IPS-NIHi11 (cell line): ENCODE measurements at regions not wholly inside any gene's neighbourhood (a gene's known extent, or its start where the extent isn't known, plus 50 kb on each side); places are given as distances from the start of the nearest gene placed in this dataset.
A peak's percentile ranks its signal among the peaks of the same experiment; 100 is the strongest.

Experiments
- DNase-seq: peaks from one replicate; pipeline ENCODE4 v3.0.0; 2012; ENCODE audit warnings: mixed read lengths, low spot score

DNA sequence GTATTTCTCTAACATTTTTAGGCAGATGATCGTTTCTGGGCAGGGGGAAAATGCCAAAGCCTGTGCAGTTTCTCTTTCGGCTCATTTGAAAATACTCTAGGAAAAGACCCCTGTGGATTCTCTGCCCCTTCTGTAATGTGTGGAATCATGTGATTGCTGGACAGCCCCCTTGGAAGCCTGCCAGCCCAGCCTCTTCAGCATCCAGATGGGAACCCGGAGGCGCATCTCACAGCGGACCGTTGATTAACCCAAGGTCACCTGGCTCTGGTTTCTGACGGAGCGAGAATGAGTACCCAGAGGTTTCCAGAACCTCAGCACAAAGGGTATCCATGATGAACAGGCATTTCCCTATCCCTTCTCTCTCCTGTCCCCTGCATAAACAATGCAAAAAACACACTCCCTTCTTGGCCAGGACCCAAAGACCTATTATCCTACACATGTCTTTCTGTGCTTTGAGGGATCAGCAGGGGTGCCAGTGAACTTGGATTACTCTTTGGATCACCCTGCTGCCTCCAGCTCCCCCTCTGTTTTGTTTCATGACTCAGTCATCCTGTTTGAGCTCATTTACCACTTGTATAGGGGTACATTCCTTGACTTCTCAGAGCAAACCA lies 957.1 kb upstream of the RBFOX1 start:
- DNase-seq = peak; percentile 33

DNA sequence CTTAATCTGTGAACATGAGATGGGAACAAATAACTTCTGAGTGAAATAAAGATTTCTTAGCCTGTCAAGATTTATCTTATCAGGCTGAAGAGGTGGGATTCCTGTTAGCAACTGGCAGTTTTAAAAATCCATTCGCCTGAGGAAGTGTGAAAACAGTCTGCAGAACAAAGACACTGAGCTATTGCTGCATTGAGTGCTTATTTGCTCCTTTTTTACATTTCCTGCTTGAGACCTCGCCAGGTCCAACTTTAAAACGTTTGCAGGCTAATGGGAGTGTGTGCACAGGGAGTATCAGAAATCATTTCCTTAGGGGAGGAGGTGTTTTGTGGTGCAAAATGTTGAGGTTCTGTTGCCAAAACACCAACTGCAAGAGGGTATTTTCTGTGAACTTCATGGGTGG lies 957.8 kb upstream of the RBFOX1 start:
- DNase-seq = no peak

DNA sequence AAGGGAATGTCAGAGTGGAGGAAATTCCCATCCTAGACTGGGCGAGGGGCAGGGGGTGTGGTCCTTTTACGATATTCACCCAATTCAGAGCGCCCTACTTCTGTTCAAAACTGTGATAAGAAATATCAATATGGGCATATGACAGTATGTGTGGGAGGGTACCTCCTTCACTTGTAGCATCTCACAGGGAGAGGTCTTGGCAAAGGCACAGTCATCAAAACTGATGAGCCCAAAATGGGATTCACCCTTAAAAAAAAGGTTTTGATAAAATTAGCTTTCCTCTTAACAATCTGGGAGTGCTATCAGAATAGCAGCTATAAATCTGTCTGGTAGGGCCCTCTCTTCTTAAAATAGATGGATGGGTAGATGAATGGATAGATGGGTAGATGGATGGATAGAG lies 967.8 kb upstream of the RBFOX1 start:
- no peak for DNase-seq

DNA sequence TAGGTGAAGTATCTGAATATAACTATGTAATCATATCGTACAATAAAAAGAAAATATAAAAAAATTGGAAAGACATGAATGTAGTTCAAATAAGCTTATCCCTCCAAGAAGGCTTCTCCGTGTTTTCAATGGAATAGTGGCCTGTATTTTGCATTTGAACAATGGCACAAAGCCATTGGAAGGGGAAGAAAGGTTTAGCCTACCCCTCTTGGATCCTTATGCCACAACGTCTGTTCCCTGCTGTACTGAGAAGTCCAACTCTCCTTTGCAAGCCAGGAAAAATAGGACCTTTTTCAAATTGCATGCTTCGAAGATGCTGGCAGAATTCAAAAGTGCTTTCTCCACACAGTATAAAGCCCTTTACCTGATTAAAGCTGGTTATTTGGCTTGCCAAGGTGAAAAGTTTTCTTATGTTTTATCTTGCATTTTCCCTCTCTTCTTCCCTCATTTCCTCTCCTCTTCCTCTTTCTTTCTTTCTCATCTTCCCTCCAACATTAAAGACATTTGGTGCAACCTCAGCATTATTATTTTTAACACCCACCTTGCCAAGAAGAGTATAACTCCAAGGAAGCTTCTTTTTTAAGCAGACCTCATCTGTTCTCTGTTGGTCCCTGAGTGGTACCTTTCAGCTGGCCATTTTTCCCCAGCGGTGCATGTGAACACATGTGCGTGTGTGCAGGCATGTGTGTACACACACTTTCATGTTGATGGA lies 968.6 kb upstream of the RBFOX1 start:
- DNase-seq = no peak

DNA sequence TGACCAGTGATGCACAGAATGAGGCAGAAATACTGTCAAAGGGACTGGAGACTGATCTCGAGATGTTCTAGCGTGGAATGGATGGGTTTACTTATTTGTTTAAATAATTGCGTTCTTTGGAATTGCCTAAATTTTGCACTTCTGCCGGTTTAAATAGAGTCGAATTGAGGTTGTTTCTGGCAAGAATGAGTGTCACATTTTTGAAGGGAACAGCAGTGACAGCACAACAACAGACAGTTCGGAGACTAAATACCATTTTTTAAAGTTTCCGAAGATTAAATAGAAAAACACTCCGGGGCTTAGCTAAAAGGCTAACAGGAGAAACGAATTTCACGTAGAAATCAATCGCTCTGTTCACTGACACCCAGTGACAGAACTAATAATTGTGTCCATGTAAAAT lies 969.2 kb upstream of the RBFOX1 start:
- DNase-seq = no peak

DNA sequence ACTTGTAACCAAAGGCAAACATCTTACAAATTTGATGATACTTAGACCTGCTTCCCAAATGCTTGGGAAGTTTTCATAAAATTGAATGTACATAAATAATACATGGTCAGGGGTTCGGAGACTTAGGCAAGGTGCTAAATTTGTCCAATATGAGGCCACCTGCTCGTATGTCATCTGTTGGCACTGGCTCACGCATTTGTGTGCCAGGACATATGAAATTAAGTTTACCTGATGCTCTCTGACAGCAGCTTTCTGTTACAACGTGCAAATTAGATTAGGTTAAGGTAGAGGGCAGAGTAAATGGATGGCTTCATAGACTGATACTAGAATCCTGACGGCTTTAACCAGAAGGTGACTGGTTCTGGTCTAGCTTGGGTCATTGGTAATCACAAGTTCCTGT lies 970.3 kb upstream of the RBFOX1 start:
- no peak for DNase-seq

DNA sequence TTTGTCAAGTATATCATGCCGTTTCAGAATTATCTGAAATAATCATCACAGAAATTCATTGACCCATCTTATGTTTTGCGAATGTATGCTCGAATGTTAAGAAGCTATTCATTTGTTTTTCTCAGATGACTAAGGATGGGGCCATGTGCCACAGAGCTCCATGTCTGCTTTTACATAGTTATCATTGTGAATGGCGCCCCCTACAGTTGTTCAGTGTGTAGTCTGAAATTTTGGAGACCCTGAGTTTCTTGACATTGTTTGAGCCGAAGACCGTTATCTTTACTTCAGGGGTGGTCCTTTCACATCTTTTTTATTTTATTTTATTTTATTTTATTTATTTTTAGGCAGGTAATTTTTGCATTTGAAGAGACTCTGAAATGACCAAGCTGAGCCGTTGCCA lies 972.0 kb upstream of the RBFOX1 start:
- no peak for DNase-seq

DNA sequence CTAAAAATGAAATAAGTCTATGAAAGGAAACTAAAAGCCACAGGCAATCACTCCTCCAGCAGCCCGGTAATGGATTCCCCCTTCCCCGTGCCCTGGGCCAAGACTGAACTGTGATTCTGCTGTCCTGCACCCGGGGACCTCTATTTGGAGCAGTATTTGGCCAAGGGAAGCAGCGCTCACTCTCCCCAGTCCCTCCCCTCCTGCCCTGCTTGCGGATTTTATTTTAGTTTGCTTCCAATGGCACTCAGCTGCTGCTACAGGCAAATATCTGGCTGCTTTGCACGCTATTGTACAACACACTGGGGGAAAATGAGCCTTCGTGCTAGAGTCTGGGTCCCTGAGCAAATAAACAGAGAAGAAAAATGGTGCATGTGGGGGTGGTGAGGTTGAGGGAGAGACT lies 975.7 kb upstream of the RBFOX1 start:
- DNase-seq = no peak

DNA sequence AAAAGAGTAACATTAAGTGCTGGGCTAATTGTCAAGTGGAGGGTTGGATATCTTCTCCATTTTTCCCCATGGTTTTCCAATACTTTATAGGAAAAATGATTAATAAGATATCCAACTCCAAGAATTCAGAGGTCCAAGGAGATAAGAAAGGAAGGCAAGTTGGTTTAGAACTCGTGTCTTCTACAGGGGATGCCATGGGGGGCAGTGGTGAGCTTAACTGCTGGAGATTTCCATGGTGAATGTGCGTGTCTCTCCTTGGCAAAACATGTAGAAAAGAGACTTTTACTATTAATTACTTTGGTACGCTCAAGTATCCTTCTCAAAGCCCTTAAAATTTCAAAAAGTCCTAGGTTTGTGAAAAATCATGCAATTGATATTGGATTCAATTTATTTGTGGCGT lies 982.9 kb upstream of the RBFOX1 start:
- no peak for DNase-seq

DNA sequence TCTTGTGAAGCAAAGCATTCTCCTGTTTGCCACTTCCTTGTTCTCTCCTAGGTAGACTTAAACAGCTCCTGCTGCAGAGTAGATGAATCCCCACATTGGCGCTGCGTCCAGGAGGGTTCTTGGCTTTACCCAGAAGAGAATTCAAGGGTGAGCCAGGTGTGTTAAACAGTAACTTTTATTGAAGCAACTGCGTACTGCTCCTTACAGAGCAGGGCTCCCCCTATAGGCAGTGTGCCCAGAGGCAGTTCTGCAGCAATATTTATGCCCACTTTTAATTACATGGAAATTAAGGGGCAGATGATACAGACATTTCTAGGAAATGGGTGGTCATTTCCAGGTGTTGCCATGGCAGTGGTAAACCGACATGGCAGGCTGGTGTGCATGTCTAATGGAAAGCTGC lies 987.6 kb upstream of the RBFOX1 start:
- DNase-seq = no peak

DNA sequence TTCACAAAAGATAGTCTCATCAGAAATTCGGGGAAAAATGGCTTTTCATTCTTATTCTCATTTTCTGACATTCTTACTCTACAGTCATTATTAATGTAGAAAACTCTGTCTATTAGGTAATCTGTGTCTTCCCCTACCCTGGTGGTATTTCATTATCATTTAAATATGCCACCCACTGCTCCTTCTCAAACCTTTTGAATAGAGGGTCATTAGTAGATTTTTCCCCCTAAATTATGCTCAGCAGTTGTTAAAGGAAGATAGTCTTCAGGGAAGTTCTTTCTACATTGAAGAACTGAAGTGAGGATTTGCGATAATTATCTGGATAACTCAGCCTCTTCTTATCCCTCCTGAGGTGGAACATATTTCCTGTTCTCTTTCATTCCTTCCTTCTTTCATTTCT lies 989.5 kb upstream of the RBFOX1 start:
- DNase-seq = peak; percentile 18

DNA sequence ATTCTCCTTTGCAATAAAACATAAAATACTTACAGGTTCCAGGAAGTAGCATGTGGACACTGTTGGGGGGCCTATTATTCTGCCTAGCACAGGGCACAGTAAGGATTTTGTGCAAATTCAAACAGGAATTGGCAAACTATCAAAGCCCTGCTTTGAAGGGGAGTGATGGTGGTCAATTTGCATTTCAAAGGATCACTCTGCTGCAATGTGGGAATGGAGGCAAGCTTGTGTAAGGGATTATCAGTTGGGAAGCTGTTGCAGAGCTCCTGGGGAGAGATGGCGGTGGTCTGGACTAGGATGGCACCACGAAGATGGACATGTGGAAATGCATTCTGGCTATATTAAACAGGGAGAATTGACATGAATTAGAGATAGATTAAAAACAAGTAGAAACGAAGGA lies 990.7 kb upstream of the RBFOX1 start:
- peak; percentile 12 for DNase-seq

DNA sequence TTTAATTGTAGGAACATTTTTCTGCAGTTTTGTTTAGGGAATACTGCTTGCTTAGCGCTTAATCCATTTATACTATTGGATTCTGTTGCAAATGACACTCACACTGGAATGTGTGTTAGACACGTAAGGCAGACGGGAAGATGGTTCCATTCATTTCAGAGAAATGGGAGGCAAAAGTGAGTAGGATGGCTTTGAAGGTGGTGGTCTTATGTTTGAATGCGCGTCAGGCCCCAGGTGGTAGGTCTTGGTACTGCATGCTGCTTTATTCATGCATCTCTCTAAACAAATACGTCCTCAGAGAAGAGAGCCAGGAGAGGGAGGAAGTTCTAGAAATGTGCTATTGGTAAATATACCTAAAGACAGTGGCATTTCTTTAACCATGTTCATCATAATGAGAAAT lies 997.6 kb upstream of the RBFOX1 start:
- peak; percentile 58 for DNase-seq

DNA sequence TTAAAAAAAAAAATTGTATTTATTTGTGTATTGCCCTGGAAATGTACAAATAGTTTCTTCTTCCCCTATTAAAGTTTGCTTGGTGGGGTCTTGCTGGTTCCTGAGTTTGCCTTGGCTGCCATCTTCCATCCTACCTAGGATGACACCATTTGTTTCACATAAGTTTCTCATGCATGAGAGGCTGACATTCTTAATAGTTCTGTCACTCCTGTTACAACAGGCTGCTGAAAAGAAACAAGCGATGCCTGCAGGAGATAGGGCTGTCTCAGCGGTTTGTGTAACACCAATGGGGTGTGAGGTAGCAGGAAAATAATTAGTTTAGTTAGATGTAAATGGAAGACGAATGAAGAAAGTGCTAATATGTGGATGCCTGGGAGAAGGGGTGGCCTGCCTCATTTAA lies 1000.9 kb upstream of the RBFOX1 start:
- no peak for DNase-seq

DNA sequence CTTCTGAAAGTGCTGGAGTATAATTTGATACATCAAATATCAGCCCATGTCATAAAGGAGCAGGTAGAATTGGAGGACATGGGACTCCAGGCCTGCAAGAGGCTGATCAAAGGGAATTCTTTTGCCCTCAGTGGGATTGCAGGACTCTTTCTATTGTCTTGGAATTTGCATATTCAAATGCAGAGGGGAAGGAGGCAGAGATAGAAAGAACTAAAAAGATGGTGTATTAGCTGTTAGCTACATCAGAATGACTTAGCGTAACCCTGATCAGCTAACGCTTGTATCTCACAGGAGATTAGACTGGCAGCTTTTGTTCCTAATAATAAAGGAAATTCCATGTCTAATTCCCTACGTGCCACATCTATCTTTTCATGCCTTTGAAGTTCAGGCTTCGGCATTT lies 1014.7 kb upstream of the RBFOX1 start:
- DNase-seq = peak; percentile 57

DNA sequence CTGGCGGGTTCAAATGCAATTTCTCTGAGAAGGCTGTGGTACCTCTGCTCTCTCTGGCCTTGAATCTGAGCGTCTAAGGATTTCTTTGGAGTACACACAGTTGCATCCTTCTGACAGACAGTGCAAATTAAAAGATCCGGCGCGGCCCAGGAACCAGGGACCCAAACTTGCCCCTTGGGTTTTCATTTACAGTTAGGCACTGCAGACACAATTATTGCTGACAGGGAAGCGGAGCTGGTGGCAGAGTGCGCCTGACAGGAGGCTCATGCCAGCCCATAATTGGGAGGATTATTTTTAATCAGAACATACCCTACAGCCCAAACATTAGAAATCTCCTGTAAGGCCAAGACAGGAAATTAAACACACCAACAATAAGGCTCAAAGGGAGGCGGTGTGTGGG lies 1023.4 kb upstream of the RBFOX1 start:
- DNase-seq = no peak

DNA sequence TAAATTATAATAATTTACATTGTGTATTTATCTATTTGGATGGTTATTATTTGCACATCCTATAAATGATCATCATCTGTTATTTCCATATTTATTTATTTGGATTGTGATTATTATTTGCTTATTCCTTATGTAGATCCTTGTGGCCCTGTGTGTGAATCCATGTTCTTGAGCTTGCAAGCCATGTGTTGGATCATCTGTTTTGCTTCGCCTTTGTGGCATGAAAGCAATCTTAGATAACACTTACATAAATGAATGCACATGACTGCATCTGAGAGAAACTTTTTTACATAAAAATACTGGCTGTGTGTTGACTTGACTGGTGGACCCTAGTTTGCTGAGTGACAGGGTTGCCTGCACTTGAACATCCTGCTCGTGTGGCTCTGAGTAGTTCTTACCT lies 1024.5 kb upstream of the RBFOX1 start:
- DNase-seq = no peak

DNA sequence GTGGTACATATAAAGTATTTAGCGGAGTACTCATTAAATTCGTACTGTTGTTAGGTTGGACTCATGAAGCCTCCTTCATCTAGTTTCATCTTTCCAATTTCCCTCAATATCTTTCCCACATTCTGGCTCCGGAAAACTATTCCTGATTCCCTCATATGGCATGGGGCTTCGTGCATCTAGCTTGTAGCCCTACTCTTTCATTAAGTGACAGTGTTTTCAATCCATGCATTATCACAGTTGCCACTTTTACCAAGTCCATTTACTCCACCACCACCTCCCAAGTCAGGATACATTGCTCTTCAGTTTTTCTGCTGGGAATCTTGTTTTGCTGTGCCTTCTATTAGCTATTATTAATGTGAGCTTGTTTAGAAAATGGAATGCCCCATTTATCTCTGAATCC lies 1032.1 kb upstream of the RBFOX1 start:
- DNase-seq = no peak

DNA sequence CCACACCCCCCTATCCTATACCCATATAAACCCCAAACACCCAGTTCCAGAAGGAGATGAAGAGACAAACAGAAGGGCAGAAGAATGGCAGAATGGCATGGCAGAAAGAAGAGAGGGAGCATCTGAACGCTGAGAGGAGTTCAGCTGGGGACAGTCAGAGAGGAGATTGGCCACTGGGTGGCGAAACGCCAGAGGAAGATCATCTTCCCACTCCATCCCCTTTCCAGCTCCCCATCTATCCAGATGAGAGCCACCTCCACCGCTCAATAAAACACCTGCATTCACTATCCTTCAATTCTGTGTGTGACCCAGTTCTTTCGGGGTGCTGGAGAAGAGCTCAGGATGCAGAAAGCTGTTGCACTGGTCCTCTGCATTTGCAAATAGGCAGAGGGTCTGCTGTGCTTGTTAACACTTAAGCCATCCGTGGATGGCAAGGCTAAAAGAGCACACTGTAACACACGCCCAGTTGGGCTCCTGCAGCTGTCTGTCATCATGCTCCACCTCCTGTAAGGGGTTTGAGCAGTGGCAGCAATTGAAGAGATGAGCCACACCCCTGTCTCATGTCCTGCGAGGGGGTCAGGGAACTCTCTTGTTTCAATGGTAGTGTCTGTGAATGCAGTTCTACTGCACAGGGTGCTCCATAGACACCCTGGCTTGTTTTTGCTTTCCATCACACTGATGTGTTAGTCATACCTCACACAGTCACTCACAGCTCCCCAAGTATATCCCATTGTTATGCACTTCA lies 1034.8 kb upstream of the RBFOX1 start:
- DNase-seq = no peak

DNA sequence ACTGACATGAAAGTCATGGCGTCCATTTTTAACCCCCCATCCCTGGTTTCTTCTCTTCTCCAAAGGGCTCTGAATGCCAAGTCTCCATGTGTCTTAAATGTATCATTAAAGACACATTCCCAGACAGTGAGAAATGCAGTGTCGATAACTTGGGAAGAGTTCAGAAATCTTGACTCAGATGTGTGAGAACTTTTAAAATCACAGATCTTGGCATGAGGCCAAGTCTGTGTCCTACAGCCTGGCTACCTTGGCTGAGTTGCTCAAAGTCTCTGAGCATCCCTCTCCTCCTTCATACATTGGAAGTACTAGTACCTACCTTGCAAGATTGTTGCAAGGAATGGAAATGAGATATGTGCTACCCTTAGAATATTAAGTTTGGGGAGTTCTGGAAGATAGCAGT lies 1046.5 kb upstream of the RBFOX1 start:
- DNase-seq = no peak

DNA sequence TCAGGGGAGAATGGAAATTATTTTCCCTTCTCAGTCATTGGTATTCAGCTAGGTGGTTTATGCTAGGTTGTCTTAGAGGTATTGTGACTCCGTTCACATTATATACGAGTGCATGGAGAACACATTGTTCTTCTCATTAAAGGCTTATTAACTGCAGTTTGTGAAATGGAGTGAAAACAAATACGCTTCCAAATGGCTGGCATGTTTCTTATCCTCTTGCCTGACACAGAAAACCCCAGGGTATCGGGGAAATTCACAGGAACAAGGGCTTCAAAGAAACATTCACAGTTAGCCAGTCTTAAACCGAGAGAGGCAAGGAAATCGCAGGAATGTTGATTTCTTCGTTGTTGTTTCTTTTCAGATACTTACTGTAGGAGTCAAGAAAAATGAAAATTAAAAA lies 1047.9 kb upstream of the RBFOX1 start:
- DNase-seq = no peak

DNA sequence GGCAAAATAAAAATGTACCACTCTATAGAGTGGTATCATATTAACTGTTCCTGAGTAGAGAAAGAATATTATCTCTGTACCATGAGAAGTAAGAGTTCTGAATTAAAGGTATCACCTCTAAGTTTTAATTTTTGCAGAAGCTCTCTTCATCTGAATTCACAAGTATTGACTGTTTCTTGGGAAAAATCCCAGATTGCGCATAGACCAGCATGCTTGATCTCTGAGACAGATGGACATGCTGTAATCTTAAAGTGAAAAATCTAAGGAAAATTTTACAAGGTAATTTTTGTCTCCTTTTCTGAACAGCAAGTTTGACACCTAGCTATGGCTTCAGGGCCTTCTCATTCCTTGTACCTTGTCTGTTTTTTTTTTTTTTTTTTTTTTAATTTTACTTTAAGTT lies 1050.7 kb upstream of the RBFOX1 start:
- DNase-seq = no peak

DNA sequence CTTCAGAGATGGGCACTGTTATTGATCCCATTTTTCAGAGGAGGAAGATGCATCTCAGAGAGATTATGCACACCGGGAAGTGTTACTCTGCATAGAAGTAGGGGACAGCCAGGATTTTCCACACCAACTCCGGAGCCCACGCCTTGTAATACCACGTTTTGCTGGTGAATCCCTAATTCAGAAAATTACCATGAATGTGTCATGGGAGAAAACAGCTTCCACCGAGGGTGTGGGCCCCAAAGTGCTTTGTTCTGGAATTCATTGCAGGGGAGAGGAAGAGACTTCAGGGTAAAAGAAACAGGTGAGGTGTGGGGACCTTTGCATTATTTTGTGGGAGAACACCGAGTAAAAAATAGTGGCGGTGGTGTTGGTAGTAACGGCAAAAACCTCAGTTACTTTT lies 1051.4 kb upstream of the RBFOX1 start:
- no peak for DNase-seq

DNA sequence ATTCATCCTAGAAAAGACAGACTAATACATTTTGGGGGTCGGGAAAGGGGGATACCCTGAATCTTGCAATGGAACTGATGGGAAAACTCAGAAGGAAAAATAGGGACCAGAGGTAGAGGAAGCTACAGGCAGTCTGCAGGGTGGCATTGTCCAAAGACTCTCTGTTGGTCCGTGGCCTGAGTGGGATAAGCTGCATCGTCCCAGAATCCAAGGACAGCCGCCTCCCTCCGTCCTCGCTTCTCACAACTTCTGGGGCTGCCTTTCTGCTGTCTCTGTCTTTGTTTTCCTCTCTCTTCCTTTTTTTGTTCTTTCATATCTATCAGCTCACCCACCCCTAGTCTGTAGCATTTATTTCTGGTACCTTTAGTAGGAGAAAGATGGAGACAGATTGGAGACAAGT lies 1052.6 kb upstream of the RBFOX1 start:
- no peak for DNase-seq
